GM12878 (cell line): ENCODE measurements at regions not wholly inside any gene's neighbourhood (a gene's known extent, or its start where the extent isn't known, plus 50 kb on each side); places are given as distances from the start of the nearest gene placed in this dataset.

Source experiments
- ATAC-seq: fragments of 200-7000 bp; cut with Tn5 transposase; 3 replicates; pipeline ENCODE4 v1.9.1; 2020; ENCODE audit warnings: mild to moderate bottlenecking, moderate library complexity
- BruUV-seq: library from RNA; stranded (reverse); fragments of 400-500 nt; replicated peaks from 2 replicates; lab custom pipeline; 2021; lab: Mats Ljungman, UMichigan
- CTCF ChIA-PET: fragments of 300-600 bp; sonication (Branson Sonifier 250); formaldehyde crosslinking; extraction: SDS; loops from one replicate; lab custom pipeline; 2021; ENCODE audit warnings: inconsistent platforms; lab: Yijun Ruan, JAX
- POLR2A ChIA-PET: fragments of 350-600 bp; formaldehyde crosslinking; extraction: SDS; loops from one replicate; lab custom pipeline; 2021; ENCODE audit warnings: inconsistent platforms; lab: Charles Lee
- RAD21 ChIA-PET: fragments of 300-600 bp; sonication (Branson Sonifier 250); formaldehyde crosslinking; loops from one replicate; lab custom pipeline; 2023; ENCODE audit warnings: antibody characterized with exemption; ENCODE audit not compliant: unreplicated experiment; lab: Charles Lee
- SMC1A ChIA-PET: fragments of 300-600 bp; sonication (Branson Sonifier 250); formaldehyde crosslinking; loops from one replicate; lab custom pipeline; 2023; ENCODE audit not compliant: unreplicated experiment, uncharacterized antibody; lab: Charles Lee
- DNase-seq: peaks from one replicate; pipeline ENCODE4 v3.0.0-alpha.2; 2011; ENCODE audit warnings: low read depth, low spot score
- FAIRE-seq: peaks from 3 replicates; lab custom pipeline; 2011; peaks lifted over from hg19 to GRCh38; lab: Jason Lieb, UNC
- H2AFZ ChIP-seq: 2 replicates; pipeline ENCODE4 v1.6.0; 2011; ENCODE audit warnings: low read depth, low read length, control low read depth; ENCODE audit not compliant: control insufficient read depth
- H3K27ac ChIP-seq: 2 replicates; pipeline ENCODE4 v1.5.1; 2011; ENCODE audit warnings: control low read depth; ENCODE audit not compliant: control insufficient read depth, insufficient read depth
- H3K27me3 ChIP-seq, 2 experiments: replicated peaks in 1 of 2; 2 replicates each; pipeline versions ENCODE4 v1.6.0 to v1.6.1; 2011; ENCODE audit warnings: low read length in 1 of 2; ENCODE audit not compliant: control insufficient read depth in 2 of 2, insufficient read depth in 2 of 2
- H3K36me3 ChIP-seq, 2 experiments: 2 replicates each; pipeline ENCODE4 v1.5.1; 2011; ENCODE audit warnings: low read length in 1 of 2; ENCODE audit not compliant: control insufficient read depth in 2 of 2, insufficient read depth in 2 of 2
- H3K4me1 ChIP-seq: 2 replicates; pipeline ENCODE4 v1.6.1; 2011; ENCODE audit warnings: mild to moderate bottlenecking, low read length, moderate library complexity, mixed read lengths; ENCODE audit not compliant: control insufficient read depth, insufficient read depth
- H3K4me2 ChIP-seq: 2 replicates; pipeline ENCODE4 v1.6.0; 2011; ENCODE audit warnings: control low read depth; ENCODE audit not compliant: control insufficient read depth, insufficient read depth
- H3K4me3 ChIP-seq: fragments of 200-600 bp; sonication (generic); 2 replicates; pipeline ENCODE4 v1.5.1; 2016
- H3K79me2 ChIP-seq: 2 replicates; pipeline ENCODE4 v1.6.0; 2011; ENCODE audit warnings: low read length; ENCODE audit not compliant: control insufficient read depth, insufficient read depth
- H3K9ac ChIP-seq: 2 replicates; pipeline ENCODE4 v1.8.0; 2011; ENCODE audit warnings: low read length, control low read depth, mixed read lengths; ENCODE audit not compliant: control insufficient read depth, insufficient read depth
- H3K9me3 ChIP-seq: replicated peaks from 3 replicates; pipeline ENCODE4 v1.5.1; 2011; ENCODE audit warnings: mild to moderate bottlenecking, low read length; ENCODE audit not compliant: control insufficient read depth, insufficient read depth
- H4K20me1 ChIP-seq: 2 replicates; pipeline ENCODE4 v1.6.0; 2011; ENCODE audit not compliant: control insufficient read depth, insufficient read depth
- EED ChIP-seq: sonication (generic); IDR thresholded peaks from 2 replicates; pipeline ENCODE4 v1.6.1; 2016; ENCODE audit warnings: antibody characterized with exemption, low read depth
- FOXM1 ChIP-seq: IDR thresholded peaks from 2 replicates; pipeline ENCODE4 v1.6.1; 2012; ENCODE audit warnings: low read depth, mild to moderate bottlenecking, inconsistent platforms, low read length, moderate library complexity
- HCFC1 ChIP-seq: fragments of 150-350 bp; IDR thresholded peaks from 2 replicates; pipeline ENCODE4 v1.6.1; 2014; ENCODE audit warnings: low read length
- HDAC2 ChIP-seq: fragments of 200-600 bp; sonication (generic); IDR thresholded peaks from 2 replicates; pipeline ENCODE4 v1.6.1; 2017
- JUNB ChIP-seq: IDR thresholded peaks from 2 replicates; pipeline ENCODE4 v1.6.1; 2016; ENCODE audit warnings: antibody characterized with exemption, mild to moderate bottlenecking
- MXI1 ChIP-seq: fragments of 150-350 bp; IDR thresholded peaks from 2 replicates; pipeline ENCODE4 v1.6.1; 2011; ENCODE audit warnings: low read depth, mild to moderate bottlenecking, inconsistent platforms, low read length, improper control_type of control experiment
- NFXL1 ChIP-seq: fragments of 450-650 bp; IDR thresholded peaks from 2 replicates; pipeline ENCODE4 v1.6.1; 2017; ENCODE audit warnings: antibody characterized with exemption, mild to moderate bottlenecking, borderline replicate concordance
- SP1 ChIP-seq: IDR thresholded peaks from one replicate; pipeline ENCODE4 v1.6.1; 2011; ENCODE audit warnings: low read depth, low read length
- SUZ12 ChIP-seq: fragments of 200-600 bp; sonication (generic); IDR thresholded peaks from one replicate; pipeline ENCODE4 v1.6.1; 2018; ENCODE audit warnings: antibody characterized with exemption, mild to moderate bottlenecking; ENCODE audit not compliant: unreplicated experiment
- ZNF207 ChIP-seq: fragments of 450-650 bp; IDR thresholded peaks from 2 replicates; pipeline ENCODE4 v1.6.1; 2014; ENCODE audit warnings: antibody characterized with exemption, mild to moderate bottlenecking, borderline replicate concordance
- WGBS: methylation state at CpG from one replicate; pipeline ENCODE4 v1.1.6; 2016; ENCODE audit warnings: low lambda C conversion rate; ENCODE audit not compliant: insufficient replicate concordance, insufficient coverage; ENCODE audit errors: missing lambda C conversion rate; 5-methylcytosine and 5-hydroxymethylcytosine counted together
- in situ Hi-C: fragments of 300-500 bp; cut with MboI; formaldehyde crosslinking; loops from 9 replicates; pipeline ENCODE4 v1.14.3; 2018; ENCODE audit warnings: mixed read lengths
- intact Hi-C: fragments of 100-400 bp; cut with micrococcal nuclease; formaldehyde crosslinking; loops from one replicate; pipeline ENCODE4 v1.14.2; 2022; ENCODE audit not compliant: unreplicated experiment
- TF ChIP-seq, protein P1 (sequence below): fragments of 450-650 bp; formaldehyde crosslinking; IDR thresholded peaks from 2 replicates; pipeline ENCODE4 v1.4.0; 2022; ENCODE audit warnings: mild to moderate bottlenecking, moderate library complexity

DNA sequence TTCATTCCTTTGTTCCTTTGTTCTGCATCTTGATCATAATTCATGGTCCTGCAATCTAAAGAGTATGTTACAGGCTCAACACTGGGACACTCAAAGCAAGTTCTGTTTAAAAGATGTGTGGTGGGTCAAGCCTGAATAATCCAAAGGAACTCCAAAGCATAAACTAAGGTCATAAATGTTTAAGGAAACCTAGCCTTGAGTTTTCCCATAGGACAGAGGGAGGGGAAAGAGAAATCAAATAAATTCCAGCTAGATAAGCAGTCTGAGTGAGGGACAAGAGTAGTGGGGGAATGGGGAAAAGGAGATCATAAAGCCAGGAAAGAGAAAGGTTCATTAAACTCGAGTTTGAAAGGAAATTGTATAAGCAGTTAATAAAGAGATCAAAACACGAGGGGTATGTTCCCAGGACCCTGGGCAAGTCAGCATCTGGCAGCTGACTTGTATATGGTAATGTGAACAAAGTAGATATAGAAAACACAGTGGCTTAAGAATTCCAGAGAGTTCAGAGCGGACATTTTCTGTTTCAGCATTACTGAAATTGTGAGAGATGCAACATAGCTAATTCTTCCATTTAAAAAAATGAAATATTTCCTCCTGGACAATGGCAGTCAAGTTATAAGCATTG, 125.8 kb upstream of the EDNRA start:
- no peaks in the 10 kb centered on the region for H3K4me1 ChIP-seq
- no peak overlapping the region for H3K9ac ChIP-seq
- H3K4me2 ChIP-seq, result no peak overlapping the region
- no peak overlapping the region for H2AFZ ChIP-seq
- H4K20me1 ChIP-seq, result no peaks in the 10 kb centered on the region
- H3K36me3 ChIP-seq, result no peaks in the 10 kb centered on the region
- in situ Hi-C loops, result no loop called here
- no peaks in the 10 kb centered on the region for H3K79me2 ChIP-seq
- POLR2A ChIA-PET, result no interaction called here
- no peak overlapping the region for H3K27ac ChIP-seq
- H3K4me3 ChIP-seq, result no peak overlapping the region
- 0% methylated on average over 3 of the region's 3 CpGs for WGBS
- TF ChIP-seq EED (no peak), SUZ12 (no peak)
- TF ChIP-seq, protein P1, sequence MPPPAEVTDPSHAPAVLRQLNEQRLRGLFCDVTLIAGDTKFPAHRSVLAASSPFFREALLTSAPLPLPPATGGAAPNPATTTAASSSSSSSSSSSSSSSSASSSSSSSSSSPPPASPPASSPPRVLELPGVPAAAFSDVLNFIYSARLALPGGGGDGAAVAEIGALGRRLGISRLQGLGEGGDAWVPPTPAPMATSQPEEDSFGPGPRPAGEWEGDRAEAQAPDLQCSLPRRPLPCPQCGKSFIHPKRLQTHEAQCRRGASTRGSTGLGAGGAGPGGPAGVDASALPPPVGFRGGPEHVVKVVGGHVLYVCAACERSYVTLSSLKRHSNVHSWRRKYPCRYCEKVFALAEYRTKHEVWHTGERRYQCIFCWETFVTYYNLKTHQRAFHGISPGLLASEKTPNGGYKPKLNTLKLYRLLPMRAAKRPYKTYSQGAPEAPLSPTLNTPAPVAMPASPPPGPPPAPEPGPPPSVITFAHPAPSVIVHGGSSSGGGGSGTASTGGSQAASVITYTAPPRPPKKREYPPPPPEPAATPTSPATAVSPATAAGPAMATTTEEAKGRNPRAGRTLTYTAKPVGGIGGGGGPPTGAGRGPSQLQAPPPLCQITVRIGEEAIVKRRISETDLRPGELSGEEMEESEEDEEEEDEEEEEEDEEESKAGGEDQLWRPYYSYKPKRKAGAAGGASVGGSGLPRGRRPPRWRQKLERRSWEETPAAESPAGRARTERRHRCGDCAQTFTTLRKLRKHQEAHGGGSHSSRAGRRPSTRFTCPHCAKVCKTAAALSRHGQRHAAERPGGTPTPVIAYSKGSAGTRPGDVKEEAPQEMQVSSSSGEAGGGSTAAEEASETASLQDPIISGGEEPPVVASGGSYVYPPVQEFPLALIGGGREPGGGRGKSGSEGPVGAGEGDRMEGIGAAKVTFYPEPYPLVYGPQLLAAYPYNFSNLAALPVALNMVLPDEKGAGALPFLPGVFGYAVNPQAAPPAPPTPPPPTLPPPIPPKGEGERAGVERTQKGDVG (CRISPR knock-in tag), result no peak
- SMC1A ChIA-PET, result no interaction called here
- FAIRE-seq (no peak), DNase-seq (no peak), ATAC-seq (no peak)
- no TSS peak for BruUV-seq
- intact Hi-C loops, result no loop called here
- CTCF ChIA-PET, result no interaction called here
- H3K27me3 ChIP-seq, result no peaks in the 10 kb centered on the region
- no peaks in the 10 kb centered on the region for H3K9me3 ChIP-seq
- RAD21 ChIA-PET, result no interaction called here

DNA sequence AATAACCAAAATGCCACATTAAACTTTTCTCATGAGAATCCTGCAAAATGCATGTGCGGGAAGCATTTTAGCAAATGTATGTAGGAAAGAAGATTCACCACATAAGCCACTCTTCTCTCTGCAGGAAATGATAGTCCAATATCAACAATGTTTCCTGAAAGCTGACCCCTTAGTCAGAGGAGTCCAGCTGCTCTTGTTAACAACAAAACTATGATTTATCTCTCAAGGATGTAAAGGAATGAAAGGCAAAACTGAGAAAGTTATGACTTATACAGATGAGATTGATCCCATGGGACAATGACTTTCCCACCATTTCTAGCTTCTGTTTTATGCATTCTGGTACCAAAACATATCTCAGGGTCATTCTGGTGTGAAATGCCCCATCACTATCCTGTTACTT, 125.0 kb upstream of the EDNRA start:
- 31% methylated on average over 1 of the region's 1 CpG for WGBS
- no peak overlapping the region for H2AFZ ChIP-seq
- in situ Hi-C loops, result no loop called here
- TF ChIP-seq JUNB, result no peak
- no peak for TF ChIP-seq SP1
- no peak for TF ChIP-seq ZNF207
- TF ChIP-seq HDAC2, result no peak
- TF ChIP-seq HCFC1, result no peak
- TF ChIP-seq MXI1, result no peak
- TF ChIP-seq NFXL1, result no peak
- TF ChIP-seq FOXM1, result no peak

More for the DNA sequence above, 125.0 kb upstream of the EDNRA start:
- H3K4me1 ChIP-seq, result no peaks in the 10 kb centered on the region
- DNase-seq, result no peak
- no peak for FAIRE-seq
- no peak overlapping the region for H3K27ac ChIP-seq
- H3K36me3 ChIP-seq, result no peaks in the 10 kb centered on the region
- CTCF ChIA-PET, result no interaction called here
- H3K27me3 ChIP-seq, result no peaks in the 10 kb centered on the region
- intact Hi-C loops, result no loop called here
- H3K4me3 ChIP-seq, result no peak overlapping the region
- POLR2A ChIA-PET, result no interaction called here
- ATAC-seq, result no peak
- SMC1A ChIA-PET, result no interaction called here
- no peaks in the 10 kb centered on the region for H3K9me3 ChIP-seq
- H3K9ac ChIP-seq, result no peak overlapping the region
- no peak overlapping the region for H3K4me2 ChIP-seq
- BruUV-seq, result no TSS peak
- no peaks in the 10 kb centered on the region for H4K20me1 ChIP-seq
- H3K79me2 ChIP-seq, result no peaks in the 10 kb centered on the region
- RAD21 ChIA-PET, result no interaction called here
